ENCODE measurements at regions not wholly inside any gene's neighbourhood (a gene's known extent, or its start where the extent isn't known, plus 50 kb on each side); places are given as distances from the start of the nearest gene placed in this dataset.

DNA sequence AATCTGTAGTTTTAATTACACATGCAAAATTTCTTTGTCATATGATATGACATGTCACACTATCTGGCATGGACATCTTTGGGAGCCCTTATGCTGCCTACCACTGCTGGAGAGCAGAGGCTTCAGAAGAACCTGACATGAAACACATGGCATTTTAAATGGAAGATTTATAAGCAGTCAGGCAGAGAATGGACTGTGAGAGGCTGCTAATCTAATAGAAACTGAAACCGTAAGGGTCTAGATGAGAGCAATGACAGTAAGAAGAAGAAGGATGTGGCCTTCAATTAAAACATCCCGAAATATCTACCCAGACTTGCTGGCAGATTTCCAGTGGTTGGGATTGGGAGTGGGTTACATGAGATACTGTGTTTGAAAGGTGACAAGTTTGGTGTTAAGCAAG is 149.8 kb downstream of the MACIR start:
- intact Hi-C loops (cut with micrococcal nuclease) (no loop called here), dilution Hi-C loops (cut with HindIII; ENCODE audit: low sequenced_read_pairs, unreplicated experiment) (no loop called here), in situ Hi-C loops (cut with MboI; ENCODE audit: low sequenced_read_pairs) (no loop called here)
- Histone ChIP-seq H3K27me3 (ENCODE audit: control insufficient read depth, insufficient read depth, low read length) (peaks cover 2% of the 10 kb centered on the region; the same call in 1 of the 2 replicates), H3K9ac (ENCODE audit: low read depth, low read length) (no peak overlapping the region), H3K4me2 (ENCODE audit: low read depth, low read length) (no peak overlapping the region), H3K27ac (ENCODE audit: insufficient read depth, low read length) (no peak overlapping the region), H2BK5ac (ENCODE audit: low read depth, low read length, poor library complexity, severe bottlenecking) (no peak overlapping the region), H4K91ac (ENCODE audit: insufficient read depth, low read depth, low read length) (no peak overlapping the region), H3K79me1 (ENCODE audit: low read depth in 1 of 2, low read length in 2 of 2) (no peaks in the 10 kb centered on the region), H2AK5ac (ENCODE audit: low read depth, low read length) (no peak overlapping the region), H4K5ac (ENCODE audit: low read depth, low read length) (no peak overlapping the region), H4K8ac (ENCODE audit: low read depth in 2 of 2, low read length in 2 of 2) (no peak overlapping the region), H3K4me1 (ENCODE audit: control insufficient read depth, insufficient read depth, low read length) (no peaks in the 10 kb centered on the region), H3K14ac (replicated peaks; ENCODE audit: low read depth, low read length) (no peak overlapping the region), H2AFZ (replicated peaks; ENCODE audit: low read length, poor library complexity) (no peak overlapping the region), H2BK20ac (ENCODE audit: low read depth, low read length) (no peak overlapping the region), H2AK9ac (replicated peaks; ENCODE audit: low read depth, low read length, poor library complexity) (no peak overlapping the region), H4K20me1 (ENCODE audit: insufficient read depth, low read length) (no peaks in the 10 kb centered on the region), H3K4ac (ENCODE audit: low read depth, low read length) (no peak overlapping the region), H3K9me3 (ENCODE audit: control insufficient read depth, insufficient read depth, low read length) (no peaks in the 10 kb centered on the region), H2BK15ac (ENCODE audit: low read depth, low read length) (no peak overlapping the region), H3K4me3 (ENCODE audit: insufficient read depth, low read depth, low read length) (no peak overlapping the region), H3K36me3 (ENCODE audit: control insufficient read depth, insufficient read depth, low read length) (no peaks in the 10 kb centered on the region), H3K9me1 (ENCODE audit: insufficient read depth, low read length) (no peaks in the 10 kb centered on the region), H2BK120ac (ENCODE audit: low read depth, low read length) (no peak overlapping the region), H3K18ac (ENCODE audit: low read depth, low read length) (no peak overlapping the region), H3K56ac (ENCODE audit: extremely low read depth, insufficient read depth, low read length) (no peak overlapping the region), H3K23ac (ENCODE audit: low read depth, low read length) (no peak overlapping the region)
- ChIA-PET POLR2A (ENCODE audit: unreplicated experiment) (no interaction called here), CTCF (interaction anchor here (1.5 kb wide), 1 partner anchor 66 kb away, joined by 4 read pairs; no protein-coding TSS in a partner anchor)
- TF ChIP-seq CHD1 (IDR thresholded peaks at IDR 0.05; ENCODE audit: low read depth, low read length) (no peak), NFE2L2 (IDR thresholded peaks at IDR 0.05; ENCODE audit: low read depth, low read length) (no peak), BHLHE40 (IDR thresholded peaks at IDR 0.05; ENCODE audit: low read depth, low read length) (no peak), SMC3 (IDR thresholded peaks at IDR 0.05; ENCODE audit: low read depth, low read length) (no peak), USF2 (IDR thresholded peaks at IDR 0.05; ENCODE audit: low read depth, low read length) (no peak), MAFK (IDR thresholded peaks at IDR 0.05; ENCODE audit: low read depth, low read length) (no peak), MAZ (IDR thresholded peaks at IDR 0.05; ENCODE audit: borderline replicate concordance, low read depth, low read length) (no peak), RFX5 (IDR thresholded peaks at IDR 0.05; ENCODE audit: low read depth, low read length) (no peak)
- TF ChIP-seq, protein P1, sequence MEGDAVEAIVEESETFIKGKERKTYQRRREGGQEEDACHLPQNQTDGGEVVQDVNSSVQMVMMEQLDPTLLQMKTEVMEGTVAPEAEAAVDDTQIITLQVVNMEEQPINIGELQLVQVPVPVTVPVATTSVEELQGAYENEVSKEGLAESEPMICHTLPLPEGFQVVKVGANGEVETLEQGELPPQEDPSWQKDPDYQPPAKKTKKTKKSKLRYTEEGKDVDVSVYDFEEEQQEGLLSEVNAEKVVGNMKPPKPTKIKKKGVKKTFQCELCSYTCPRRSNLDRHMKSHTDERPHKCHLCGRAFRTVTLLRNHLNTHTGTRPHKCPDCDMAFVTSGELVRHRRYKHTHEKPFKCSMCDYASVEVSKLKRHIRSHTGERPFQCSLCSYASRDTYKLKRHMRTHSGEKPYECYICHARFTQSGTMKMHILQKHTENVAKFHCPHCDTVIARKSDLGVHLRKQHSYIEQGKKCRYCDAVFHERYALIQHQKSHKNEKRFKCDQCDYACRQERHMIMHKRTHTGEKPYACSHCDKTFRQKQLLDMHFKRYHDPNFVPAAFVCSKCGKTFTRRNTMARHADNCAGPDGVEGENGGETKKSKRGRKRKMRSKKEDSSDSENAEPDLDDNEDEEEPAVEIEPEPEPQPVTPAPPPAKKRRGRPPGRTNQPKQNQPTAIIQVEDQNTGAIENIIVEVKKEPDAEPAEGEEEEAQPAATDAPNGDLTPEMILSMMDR (conservative IDR thresholded peaks at IDR 0.05; ENCODE audit: low read depth, low read length) = no peak
- TF ChIP-seq, protein P2, sequence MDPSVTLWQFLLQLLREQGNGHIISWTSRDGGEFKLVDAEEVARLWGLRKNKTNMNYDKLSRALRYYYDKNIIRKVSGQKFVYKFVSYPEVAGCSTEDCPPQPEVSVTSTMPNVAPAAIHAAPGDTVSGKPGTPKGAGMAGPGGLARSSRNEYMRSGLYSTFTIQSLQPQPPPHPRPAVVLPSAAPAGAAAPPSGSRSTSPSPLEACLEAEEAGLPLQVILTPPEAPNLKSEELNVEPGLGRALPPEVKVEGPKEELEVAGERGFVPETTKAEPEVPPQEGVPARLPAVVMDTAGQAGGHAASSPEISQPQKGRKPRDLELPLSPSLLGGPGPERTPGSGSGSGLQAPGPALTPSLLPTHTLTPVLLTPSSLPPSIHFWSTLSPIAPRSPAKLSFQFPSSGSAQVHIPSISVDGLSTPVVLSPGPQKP (IDR thresholded peaks at IDR 0.05; ENCODE audit: borderline replicate concordance, low read depth, low read length) = no peak
- no CpG with 5 or more reads among the region's 2 CpGs for WGBS, 2 experiments (ENCODE audit: extremely low coverage in 2 of 2, insufficient read length in 1 of 2)
- ATAC-seq (ENCODE audit: low read depth) (no peak), DNase-seq (no peak)
- BruUV-seq (replicated peaks) = no TSS peak
